Medulla oblongata (tissue), 1 donor: ENCODE measurements at regions not wholly inside any gene's neighbourhood (a gene's known extent, or its start where the extent isn't known, plus 50 kb on each side); places are given as distances from the start of the nearest gene placed in this dataset.
A peak's percentile ranks its signal among the peaks of the same experiment; 100 is the strongest.
"Not testable (repeated sequence)": the region's sequence is repeated elsewhere in the genome, so short reads cannot be mapped to it uniquely, and the experiment has no call there.

ENCODE experiments used
- DNase-seq: peaks from one replicate; pipeline ENCODE4 v3.0.0-alpha.2; 2015; ENCODE audit errors: extremely low spot score

- no peak for DNase-seq
Observed at GRCh38 chr21:39083377-39084008, 99.8 kb downstream of the PSMG1 start.

GRCh38 chr21:39082656-39083376, 100.4 kb downstream of the PSMG1 start:
- no peak for DNase-seq

GRCh38 chr21:39080366-39080765, 102.9 kb downstream of the PSMG1 start:
- no peak for DNase-seq

GRCh38 chr21:39079617-39080016, 103.6 kb downstream of the PSMG1 start:
- DNase-seq = peak; percentile 71

GRCh38 chr21:39078322-39079065, 104.8 kb downstream of the PSMG1 start:
- DNase-seq = no peak

- no peak for DNase-seq
Observed at GRCh38 chr21:39077876-39078275, 105.4 kb downstream of the PSMG1 start.

GRCh38 chr21:39074508-39074907, 108.7 kb downstream of the PSMG1 start:
- no peak for DNase-seq

- peak; percentile 83 for DNase-seq
Observed at GRCh38 chr21:39073717-39074116, 109.5 kb downstream of the PSMG1 start.

GRCh38 chr21:39073063-39073462, 110.2 kb downstream of the PSMG1 start:
- peak; percentile 82 for DNase-seq

GRCh38 chr21:39072468-39072867, 110.8 kb downstream of the PSMG1 start:
- no peak for DNase-seq

GRCh38 chr21:39071623-39072214, 111.5 kb downstream of the PSMG1 start:
- DNase-seq = no peak

GRCh38 chr21:39069856-39070255, 113.4 kb downstream of the PSMG1 start:
- not testable (repeated sequence) for DNase-seq

- no peak for DNase-seq
Observed at GRCh38 chr21:39066829-39067780, 116.1 kb downstream of the PSMG1 start.

GRCh38 chr21:39065917-39066316, 117.3 kb downstream of the PSMG1 start:
- DNase-seq = no peak

- no peak for DNase-seq
Observed at GRCh38 chr21:39064325-39065012, 118.8 kb downstream of the PSMG1 start.

GRCh38 chr21:39063517-39063916, 119.7 kb downstream of the PSMG1 start:
- no peak for DNase-seq

GRCh38 chr21:39062196-39062595, 121.1 kb downstream of the PSMG1 start:
- DNase-seq = no peak

- no peak for DNase-seq
Observed at GRCh38 chr21:39061766-39062165, 121.5 kb downstream of the PSMG1 start.

- no peak for DNase-seq
Observed at GRCh38 chr21:39060485-39061083, 122.7 kb downstream of the PSMG1 start.

GRCh38 chr21:39057121-39057520, 126.1 kb downstream of the PSMG1 start:
- DNase-seq = no peak
